GM18505 (cell line): ENCODE measurements at regions not wholly inside any gene's neighbourhood (a gene's known extent, or its start where the extent isn't known, plus 50 kb on each side); places are given as distances from the start of the nearest gene placed in this dataset.
A peak's percentile ranks its signal among the peaks of the same experiment; 100 is the strongest.

Experiments
- ATAC-seq: cut with Tn5 transposase; IDR thresholded peaks from one replicate; pipeline ENCODE4 v1.9.1; 2021; ENCODE audit not compliant: unreplicated experiment
- POLR2A ChIP-seq: IDR thresholded peaks from 4 replicates; pipeline ENCODE4 v1.6.1; 2011; ENCODE audit warnings: borderline replicate concordance; ENCODE audit not compliant: insufficient read depth, insufficient read length; ENCODE audit errors: extremely low read depth

DNA sequence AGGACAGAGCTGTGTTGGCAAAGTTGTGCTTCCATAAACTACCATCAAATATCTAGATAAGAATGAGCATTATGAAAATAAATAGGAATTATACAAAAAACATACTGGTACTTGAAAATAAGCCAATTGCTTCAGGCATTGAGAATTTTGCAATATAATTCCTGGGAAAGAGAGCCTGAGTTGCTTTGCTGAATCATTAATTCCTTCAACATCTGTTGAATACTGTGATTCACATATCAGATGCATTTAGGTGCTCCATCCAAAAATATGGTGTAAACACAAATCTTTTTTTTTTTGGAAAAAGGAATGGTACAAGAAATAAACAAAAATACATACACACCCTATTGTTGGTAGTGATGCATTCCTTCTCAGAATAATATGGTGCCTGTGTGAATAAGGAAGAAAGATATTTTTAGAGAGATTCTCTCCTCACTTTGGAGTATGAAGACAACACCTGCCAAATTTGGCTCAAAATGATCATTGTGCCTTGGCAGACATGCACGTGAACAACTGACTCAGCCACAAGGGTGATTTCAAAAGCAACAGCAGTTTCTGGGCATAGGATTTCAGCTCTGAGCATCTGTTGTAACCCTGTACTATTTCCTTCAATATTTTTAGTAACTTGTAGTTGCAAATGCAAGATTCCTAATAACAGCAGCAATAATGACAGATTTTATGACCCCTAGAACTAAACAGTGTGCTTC lies 96.7 kb downstream of the CAVIN4 start:
- no peak for ATAC-seq
- no peak for TF ChIP-seq POLR2A

GRCh38 chr9:100679834-100680233 lies 102.0 kb downstream of the CAVIN4 start:
- ATAC-seq: no peak
- no peak for TF ChIP-seq POLR2A

DNA sequence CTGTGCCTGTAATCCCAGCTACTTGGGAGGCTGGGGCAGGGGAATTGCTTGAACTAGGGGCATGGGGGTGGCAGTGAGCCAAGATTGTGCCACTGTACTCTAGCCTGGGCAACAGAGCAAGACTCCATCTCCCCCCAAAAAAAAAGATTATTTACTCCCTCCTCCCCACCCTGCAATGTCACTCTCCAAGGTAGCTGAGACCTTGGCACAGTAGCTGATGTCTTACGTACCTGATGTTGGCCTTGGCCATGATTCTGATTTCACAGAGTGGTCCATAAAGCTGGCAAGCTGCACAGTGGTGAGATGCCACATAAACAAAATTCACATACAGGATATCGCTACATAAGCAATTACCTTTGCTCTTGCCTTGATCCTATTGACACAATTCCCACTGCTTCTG lies 108.5 kb downstream of the CAVIN4 start:
- no peak for TF ChIP-seq POLR2A

GRCh38 chr9:100689635-100690034 lies 111.8 kb downstream of the CAVIN4 start:
- no peak for TF ChIP-seq POLR2A
- peak; percentile 90 for ATAC-seq

More for the DNA sequence above, 108.5 kb downstream of the CAVIN4 start:
- ATAC-seq: no peak

DNA sequence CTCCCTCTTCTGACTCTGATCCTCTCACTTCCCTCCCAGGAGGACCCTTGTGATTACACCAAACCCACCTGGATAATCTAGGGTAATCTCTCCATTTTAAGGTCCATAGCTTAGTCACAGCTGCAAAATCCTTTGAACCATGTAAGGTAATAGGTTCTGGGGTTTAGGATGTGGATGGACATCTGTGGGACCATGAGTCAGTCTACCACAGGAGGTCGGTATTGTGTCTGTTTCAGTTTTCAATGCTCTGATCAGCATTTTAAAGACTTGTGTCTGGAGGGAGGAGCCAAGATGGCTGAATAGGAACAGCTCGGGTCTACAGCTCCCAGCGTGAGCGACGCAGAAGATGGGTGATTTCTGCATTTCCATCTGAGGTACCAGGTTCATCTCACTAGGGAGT lies 112.6 kb downstream of the CAVIN4 start:
- no peak for ATAC-seq
- TF ChIP-seq POLR2A: no peak

- TF ChIP-seq POLR2A: no peak
- ATAC-seq: no peak
These were observed 119.5 kb downstream of the CAVIN4 start for GRCh38 chr9:100697339-100697738.

DNA sequence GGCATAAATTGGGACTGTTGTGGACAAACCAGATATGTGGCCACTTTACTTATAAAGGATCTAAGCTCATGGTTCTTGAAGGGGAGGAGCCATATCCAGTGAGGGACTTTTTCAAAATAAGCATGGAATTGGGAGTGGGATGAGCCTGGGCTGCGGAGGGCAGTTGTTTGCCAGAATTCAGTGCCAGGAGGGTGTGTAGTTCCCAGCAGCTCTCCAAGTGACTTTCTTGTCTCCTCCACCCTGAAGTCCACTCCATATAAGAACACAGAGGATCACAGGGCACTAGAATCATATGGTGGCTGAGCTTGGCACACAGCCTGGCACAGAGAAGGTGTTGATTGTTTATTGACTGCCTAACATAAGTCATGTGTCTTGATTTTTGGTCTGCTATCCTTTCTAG lies 121.1 kb downstream of the CAVIN4 start:
- TF ChIP-seq POLR2A: no peak

GRCh38 chr9:100699668-100700067 lies 121.8 kb downstream of the CAVIN4 start:
- no peak for TF ChIP-seq POLR2A
- ATAC-seq: no peak

More for the DNA sequence above, 121.1 kb downstream of the CAVIN4 start:
- ATAC-seq: no peak

GRCh38 chr9:100700689-100701318 lies 122.9 kb downstream of the CAVIN4 start:
- ATAC-seq: no peak
- no peak for TF ChIP-seq POLR2A

DNA sequence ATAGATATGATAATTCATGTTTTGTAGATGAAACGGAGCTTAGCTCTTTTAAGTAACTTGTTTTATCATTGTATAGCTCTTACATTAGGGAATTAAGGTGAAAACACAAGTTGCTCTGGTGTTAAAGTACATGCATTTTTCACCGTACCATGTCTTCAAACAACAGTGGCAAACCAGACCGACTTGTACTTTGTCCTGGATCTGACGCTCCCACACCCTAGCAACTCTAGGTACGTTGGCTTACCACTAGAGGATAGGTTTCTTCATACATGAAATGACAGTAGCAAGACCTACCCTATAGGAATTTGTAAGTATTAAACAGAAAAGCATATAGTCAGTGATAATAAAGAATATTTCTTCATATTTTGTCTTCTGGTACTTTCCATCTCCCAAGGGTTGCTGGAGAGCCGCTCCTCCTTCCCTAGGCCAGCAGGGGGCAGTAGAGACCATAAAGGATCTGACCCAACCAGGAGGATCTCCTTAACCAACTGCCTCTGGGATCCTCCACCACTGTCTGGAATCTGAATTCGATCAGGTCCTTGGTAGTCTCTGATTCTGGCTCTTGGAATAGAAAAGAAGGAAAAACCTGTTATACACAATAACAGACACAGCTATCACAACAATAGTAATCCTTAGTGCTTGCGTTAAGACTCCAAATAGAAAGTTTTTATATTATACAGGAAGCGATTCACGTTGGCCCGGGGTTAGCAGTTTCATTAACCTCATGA lies 136.7 kb downstream of the CAVIN4 start:
- TF ChIP-seq POLR2A: no peak
- ATAC-seq: peak; percentile 74

DNA sequence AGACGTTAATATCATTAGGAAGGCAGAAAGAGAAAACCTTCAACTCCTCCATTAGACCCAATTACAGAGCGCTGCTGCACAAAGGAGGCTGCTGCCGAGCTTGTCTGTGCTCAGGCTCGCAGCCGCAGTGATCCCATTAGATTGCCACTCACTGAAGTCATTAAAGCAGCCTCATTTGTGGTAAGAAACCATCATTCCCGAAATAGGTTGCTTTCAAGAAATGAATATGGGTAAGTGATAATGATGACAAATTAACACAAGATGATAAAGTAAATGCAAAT lies 137.2 kb downstream of the CAVIN4 start:
- TF ChIP-seq POLR2A: no peak
- no peak for ATAC-seq

GRCh38 chr9:100718717-100719116 lies 140.8 kb downstream of the CAVIN4 start:
- no peak for TF ChIP-seq POLR2A
- ATAC-seq: no peak

DNA sequence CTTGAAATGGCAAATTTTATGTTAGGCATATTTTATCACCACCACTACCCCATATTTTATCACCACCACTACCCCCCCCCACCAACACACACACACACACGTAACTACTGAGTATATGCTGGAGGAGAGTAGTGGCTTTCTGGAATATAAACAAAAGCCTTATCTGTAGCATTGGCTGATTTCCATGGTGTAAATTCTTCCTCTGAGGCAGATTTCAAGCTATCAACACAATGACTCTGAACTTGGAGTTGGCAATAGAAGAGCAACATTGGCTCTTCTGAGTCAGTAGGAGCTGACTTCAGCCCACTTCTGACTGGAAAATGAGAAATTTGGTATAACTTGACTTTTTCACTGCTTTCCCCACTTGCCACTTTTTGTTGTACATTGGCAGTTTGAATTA lies 143.0 kb downstream of the CAVIN4 start:
- no peak for TF ChIP-seq POLR2A
- ATAC-seq: no peak

DNA sequence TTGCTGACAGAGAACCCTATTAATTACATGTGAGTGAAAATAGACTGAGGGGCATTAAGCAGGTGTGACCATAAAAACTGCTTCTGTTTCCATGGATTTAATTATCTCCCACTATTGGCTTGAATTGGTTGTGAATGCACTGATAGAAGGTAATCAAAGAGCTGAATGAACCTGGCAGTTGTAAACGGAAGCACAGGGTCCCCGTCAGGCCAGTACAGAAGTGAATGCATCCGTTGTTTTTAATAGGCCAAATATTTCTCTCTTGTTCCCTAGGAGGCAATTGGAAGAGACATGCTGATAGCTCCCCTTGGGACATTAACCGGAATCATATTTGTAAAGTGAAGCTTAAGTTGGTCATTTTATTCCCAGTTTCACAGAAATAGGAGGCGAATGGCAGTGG lies 147.0 kb downstream of the CAVIN4 start:
- TF ChIP-seq POLR2A: no peak
- ATAC-seq: no peak
